Inflammatory macrophage (primary cell): ENCODE measurements at regions not wholly inside any gene's neighbourhood (a gene's known extent, or its start where the extent isn't known, plus 50 kb on each side); places are given as distances from the start of the nearest gene placed in this dataset.
A peak's percentile ranks its signal among the peaks of the same experiment; 100 is the strongest.

Experiments used
- DNase-seq, 2 donors: peaks; one replicate each; pipeline ENCODE4 v3.0.0-alpha.2; 2020 to 2022

DNA sequence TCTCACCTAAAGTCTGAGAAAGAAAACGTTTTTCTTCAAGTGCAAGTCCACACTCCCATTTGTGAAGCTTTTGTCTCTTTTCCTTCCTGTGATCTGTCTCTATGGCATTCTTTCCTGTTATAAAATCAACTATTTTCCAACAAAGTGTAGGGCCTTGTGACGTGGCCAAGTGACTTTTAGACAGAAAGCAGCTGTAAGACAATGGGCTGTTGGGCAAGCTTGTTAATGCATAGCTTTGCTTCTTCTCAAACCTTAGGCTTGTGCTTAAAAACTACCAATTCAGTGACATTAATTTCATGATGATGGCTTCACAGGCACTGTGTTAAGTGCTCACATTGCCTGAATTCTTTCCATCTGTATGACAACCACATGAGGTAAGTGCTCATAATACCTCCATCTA, 83.5 kb downstream of the VCY1B start:
- DNase-seq, result no peak

DNA sequence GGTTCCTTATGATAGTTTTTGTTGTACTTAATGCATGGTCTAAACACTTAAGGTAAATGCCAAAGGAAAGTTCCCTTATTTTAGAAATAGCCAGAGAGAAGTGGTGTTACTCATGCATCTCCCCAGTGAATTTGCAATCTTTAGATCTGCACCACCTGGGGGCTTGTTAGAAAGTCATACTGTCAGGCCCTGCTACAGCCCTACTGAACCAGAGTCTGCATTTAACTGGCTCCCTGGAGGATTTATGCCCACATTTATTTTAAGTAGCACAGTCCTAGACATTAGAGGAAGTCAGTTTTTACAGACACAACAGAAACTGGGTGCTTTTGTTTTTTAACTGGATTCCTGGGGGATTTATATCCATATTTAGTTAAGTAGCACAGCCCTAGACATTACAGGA, 89.6 kb downstream of the VCY1B start:
- DNase-seq, result no peak

DNA sequence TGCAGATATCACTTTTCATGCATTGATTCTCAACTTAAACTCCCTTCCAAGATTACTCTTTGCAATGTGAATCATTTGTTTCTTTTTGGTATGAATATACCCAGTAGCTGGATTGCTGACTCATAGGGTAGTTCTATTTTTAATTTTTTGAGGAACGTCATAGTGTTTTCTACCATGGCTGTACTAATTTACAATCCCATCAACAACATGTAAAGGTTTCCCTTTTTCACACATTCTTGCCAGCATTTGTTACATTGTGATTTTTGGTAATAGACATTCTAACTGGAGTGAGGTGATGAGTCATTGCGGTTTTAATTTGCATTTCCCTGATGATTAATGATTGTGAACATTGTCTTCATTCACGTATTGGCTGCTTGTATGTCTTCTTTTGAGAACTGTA, 126.7 kb downstream of the VCY1B start:
- DNase-seq, result no peak

DNA sequence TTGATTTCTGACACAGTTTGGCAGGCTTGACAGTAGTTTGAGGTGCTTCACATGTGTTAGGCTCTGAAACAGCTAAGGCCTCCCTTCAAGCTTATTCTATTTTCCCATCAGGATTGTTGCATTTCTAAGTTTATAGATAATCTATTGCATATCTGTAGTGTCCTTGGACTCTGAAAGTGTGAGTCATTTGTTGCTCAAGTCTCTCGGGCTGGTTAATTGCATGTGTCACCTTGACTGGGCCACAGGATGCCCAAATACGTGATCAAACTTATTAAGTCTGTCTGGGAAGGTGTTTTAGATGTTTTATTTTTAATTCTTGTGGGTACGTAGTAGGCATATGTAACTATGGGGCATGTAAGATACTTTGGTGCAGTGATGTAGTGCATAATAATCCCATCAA, 166.0 kb downstream of the VCY1B start:
- no peak for DNase-seq

DNA sequence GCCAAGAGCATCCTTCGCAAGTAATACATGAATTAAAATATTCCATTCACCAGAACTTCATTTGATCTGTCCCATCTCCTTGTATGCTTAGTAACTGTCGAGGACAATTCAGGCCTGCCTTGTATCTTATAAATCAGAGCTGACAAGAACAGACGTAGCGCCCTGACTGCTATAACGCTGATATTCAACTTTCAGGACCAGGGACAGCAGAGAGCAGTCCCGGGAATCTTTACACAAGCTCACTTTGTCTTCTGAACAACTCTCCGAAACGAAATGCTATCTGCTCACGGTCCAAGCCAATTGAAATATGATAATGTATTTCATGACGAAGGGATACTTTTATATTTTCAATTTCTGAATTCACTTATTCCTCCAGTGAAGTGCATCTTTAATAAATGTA, 175.7 kb downstream of the VCY1B start:
- DNase-seq, result no peak

DNA sequence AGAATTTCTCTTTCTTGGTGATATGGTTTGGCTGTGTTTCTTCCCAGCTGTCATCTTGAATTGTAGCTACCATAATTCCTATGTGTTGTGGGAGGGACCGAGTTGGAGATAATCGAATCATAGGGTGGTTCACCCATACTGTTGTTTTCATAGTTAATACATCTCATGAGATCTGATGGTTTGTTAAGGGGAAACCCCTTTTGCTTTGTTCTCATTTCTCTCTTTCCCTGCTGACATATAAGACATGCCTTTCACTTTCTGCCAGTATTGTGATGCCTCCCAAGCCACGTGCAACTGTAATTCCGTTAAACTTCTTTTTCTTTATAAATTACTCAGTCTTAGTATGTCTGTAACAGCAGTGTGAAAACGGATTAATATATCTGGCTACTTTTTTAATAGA, 179.0 kb downstream of the VCY1B start:
- DNase-seq, result no peak

DNA sequence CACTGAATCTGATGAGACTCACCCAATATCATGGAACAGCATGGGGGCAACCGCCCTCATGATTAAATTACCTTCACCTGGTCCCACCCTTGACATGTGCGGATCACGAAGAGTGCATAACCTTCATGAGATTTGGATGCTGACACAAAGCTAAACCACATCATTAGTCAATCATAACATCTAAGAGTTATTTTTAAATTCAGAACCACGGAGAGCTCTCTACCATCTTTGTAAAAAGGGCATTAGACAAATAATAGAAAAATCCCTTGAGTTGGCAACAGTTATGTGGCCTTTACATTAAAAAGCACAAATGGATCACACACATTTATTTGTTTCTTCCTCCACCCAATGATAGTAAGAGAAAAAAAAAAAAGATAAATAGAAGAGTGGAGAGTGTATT, 182.2 kb downstream of the VCY1B start:
- DNase-seq, result no peak

DNA sequence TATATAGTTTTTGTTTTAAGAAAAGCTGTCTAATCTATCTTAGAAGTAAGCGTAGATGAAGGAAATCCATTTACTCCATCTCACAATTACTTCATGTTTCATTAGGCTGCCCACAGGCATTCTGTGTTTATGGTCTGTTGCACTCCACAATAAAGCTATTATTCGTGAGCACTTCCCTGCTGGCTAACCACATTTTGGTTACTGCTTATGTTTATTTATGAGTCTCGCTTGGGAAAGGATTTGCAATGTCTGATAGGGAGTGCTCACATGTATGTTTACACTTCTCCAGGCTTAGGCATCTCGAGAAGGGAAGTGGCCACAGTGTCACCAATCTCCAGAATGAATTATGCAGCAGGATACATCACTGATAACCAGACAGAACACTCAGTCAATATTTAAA, 190.9 kb downstream of the VCY1B start:
- DNase-seq, result no peak

DNA sequence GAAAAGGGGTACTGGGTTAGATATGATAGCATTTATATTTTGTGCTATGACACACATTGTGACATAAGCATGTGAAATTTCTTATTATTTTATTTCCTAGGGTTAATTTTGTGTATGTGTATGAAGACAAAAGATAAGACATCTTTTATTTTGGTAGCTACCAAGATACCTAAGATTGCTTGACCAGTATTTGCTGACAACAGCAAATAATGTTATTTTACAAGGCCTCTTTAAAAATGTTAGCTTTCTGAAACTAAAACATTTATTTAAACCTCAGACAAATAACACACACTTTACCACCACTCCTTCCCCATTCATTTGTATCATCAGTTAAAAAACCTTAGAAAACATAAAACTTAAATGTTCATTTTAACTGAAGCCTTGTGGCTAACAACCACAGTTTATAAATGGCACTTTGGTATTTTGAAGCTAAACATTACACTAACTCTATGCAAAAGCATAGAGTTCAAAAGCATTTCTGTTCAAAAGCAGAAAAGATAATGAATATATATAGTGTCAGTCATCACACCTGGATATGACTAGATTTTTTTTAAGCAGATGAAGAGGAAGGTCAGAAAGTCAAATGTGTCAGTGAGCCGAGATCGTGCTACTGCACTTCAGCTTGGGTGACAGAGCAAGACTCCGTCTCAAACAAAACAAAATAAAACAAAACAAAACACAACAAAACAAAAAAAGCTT, 193.0 kb downstream of the VCY1B start:
- DNase-seq, result no peak

DNA sequence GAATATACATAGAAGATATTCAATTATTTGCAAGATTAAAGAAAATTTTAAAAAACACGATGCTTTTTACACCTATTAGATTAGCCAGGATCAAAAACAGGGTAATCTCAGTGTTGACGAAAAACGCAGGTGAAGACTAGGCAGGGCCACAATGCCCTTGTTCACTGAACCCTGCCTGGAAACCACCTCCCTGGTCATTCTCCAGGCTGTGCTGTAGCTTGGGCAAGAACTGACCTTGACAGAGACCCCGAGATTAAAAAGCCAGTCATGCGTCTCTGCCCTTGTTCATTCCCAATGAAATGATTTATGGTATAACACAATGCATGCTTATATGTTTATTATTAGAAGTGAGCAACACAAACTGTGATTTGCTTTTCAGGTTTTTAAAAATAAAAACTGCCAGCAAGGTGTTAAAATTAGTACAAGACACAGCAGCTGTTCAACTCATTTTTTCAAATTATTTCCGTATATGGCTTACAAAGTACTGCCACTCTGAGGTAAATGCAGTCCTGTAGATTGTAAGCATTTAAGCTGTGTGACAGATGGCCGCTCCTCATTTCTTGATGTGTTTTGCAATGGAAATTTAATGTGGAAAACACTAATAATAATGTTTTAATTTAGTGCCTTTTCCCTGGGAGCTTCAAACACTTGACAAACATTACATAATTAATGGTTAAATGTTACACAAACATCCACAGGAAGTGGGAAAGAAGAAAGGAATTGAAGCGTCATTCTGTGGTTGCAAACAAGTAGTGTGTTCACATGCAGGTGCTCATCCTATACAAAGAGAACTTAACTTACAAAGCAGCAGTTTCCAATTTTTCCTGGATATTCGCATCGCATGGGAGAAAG, 200.2 kb downstream of the VCY1B start:
- no peak for DNase-seq

DNA sequence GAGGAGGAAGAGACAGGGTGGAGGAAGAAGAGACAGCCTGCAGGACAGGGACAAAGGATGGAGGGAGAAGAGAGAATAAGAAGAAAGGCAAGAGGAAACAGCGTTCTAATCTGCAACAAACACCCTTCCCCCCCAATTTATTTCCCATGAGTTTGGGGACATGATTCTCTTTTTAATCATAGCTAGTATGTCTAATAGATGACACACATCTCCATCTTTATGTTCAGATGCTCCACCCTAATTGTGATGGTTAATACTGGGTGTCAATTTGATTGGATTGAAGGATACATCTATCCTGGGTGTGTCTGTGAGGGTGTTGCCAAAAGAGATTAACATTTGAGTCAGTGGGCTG, 200.8 kb downstream of the VCY1B start:
- no peak for DNase-seq

DNA sequence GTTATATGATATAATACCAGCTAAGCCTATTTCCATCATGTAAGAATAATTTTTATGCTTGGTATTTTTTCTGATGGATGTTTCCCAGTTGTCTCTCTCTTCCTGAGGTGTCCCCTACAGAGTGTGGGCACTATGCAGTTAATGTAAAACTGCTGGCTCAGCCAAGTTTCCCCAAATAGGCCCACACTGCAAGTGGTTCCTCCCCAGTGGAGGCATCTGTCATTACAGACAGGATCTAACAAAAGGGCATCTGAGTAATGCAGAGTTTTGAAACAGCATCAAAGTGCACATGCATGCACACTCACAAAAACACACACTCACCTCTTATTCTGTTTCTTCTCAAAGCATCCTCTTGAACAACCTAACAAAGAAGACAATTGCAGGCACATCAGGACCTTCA, 221.0 kb downstream of the VCY1B start:
- DNase-seq, result no peak

DNA sequence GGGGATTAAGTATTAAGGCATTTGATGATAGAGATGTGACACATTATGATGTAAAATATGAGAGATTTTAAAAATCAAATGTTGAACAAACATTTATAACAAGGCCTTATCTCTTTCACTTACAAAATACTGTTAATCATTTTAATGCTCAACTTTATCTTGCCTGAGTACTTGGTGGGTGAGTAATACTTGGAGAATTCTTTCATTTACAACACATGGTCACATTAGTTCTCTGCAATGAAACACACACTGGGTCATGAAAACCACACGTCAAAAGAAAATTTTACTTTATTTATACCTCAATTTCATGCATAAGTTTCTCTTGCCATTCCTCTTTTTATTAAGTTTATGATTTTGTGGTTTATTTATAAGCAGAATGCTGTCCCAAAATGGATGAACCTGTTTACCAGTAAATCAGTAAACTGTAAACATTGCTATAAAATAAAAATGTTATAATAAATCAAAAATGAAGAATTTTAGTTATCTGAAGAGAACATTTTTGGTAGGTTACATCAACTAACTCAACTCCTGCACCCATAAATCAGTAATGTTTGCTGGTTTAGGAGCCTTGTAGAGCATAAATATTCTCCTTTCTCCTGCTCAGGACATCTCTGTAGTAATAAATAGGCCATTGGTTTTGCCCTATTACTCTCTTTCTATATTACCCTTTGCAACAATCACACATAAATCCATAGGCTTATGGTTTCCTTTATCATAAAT, 233.5 kb upstream of the NLGN4Y start:
- no peak for DNase-seq

DNA sequence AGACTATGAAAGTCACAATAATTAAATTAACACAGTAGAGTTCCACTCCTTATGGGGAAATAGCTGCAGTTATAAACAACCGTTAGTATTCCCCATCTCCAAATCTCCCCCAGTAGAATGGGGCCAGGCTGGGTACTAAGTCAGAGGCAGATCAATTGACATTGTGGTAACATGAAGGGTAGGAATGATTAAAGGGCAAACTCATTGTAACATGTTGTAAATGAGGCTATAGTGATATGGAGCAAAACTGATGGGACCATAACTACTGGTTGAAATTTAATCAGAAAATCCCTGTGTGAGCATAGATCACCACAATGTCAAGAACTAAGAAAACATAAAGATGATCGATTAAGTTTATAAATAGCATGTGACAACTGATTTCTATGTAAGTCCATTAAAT, 231.9 kb upstream of the NLGN4Y start:
- DNase-seq, result no peak

DNA sequence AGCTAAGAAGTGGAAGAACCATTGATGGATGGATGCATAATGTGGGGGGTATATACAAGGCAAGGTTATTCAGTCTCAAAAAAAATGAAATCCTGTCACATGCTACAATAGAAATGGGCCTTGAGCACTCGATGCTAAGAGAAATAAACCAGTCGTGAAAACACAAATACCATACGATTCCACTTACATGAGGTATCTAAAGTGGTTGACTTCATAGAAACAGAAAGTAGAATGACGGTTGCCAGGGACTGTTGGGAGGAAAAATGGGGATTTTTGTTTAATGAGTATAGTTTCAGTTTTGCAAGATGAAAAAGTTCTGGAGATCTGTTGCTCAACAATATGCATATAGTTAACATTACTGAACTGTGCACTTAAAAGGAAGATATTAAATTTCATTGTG, 223.6 kb upstream of the NLGN4Y start:
- DNase-seq, result no peak

DNA sequence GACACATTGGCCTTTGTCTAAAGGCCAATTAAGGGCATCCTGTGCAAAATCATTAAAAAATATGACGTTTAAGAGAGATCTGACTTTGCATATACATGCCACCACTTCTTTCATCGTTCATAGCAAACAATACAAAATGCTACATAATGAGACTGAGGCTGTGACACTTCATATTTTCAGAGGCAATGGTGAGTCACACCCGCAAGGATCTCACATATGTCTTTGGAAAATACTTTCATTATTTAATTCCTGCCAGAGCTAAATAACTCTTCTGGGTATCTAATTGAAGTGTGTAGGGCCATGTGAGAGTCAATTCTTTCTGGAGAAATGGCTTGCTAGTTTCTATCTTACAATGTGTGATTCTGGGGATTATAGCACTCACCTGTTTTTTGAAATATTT, 222.8 kb upstream of the NLGN4Y start:
- no peak for DNase-seq

DNA sequence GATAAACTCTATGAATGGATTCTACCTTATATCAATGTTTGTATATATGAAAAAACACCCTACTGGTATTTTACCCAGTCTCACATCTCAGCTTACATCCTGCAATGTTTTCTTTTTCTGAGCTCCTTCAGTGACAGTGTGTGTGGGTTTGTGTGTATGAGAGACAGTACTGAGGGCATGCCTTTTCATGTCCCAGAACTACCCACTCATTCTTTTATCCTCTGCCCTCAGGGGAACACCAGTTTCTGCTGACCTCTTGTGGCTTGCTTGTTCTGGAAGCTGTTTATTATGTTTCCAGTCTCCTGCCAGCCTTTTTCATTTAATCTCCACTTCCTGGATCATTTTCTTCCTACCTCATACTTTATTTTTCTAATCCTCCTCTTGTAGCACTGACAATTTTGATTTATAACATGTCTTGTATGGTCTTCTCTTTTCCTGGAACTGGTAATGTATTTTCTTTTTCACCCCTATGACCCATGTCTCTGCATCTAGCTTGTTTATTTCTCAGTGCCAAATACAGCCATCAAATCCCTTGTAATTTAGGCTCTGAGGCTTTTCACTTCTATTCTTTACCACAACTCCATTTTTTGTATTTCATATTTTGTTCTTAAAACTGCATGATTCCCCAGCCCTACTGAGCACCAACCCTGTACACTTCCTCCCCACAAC, 195.5 kb upstream of the NLGN4Y start:
- no peak for DNase-seq

DNA sequence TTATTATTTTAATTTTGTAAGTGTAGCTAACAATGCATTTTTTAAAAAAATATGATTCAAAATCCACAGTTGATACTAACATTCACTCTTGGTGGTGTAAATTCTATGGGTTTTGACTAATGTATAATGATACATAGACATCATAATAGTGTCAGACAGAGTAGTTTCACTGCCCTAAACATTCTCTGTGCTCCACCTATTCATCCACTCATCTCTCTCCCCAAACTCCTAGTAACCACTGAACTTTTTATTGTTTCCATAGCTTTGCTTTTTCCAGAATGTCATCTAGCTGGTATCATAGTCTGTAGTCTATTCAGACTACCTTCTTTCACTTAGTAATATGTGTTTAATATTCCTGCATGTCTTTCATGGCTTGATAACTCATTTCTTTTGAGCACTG, 194.0 kb upstream of the NLGN4Y start:
- no peak for DNase-seq

DNA sequence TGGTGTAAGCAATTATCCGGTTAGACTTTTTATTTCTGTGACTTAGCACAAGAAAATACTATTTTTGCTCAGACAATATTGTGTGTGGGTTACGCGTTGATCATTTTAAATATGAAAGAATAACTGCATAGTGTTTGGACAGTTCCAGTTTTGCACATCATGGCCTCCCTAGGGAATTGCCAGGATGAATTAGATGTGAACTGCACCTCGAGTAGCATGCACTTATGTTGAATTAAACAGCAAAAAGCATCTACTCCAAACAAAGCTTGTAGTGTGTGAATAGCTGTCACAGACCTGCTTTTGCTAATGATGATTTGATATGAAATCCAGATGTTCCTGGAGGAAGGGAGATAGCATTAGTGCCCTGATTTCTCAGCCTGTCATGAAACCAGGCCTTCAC, 184.8 kb upstream of the NLGN4Y start:
- DNase-seq, result no peak

DNA sequence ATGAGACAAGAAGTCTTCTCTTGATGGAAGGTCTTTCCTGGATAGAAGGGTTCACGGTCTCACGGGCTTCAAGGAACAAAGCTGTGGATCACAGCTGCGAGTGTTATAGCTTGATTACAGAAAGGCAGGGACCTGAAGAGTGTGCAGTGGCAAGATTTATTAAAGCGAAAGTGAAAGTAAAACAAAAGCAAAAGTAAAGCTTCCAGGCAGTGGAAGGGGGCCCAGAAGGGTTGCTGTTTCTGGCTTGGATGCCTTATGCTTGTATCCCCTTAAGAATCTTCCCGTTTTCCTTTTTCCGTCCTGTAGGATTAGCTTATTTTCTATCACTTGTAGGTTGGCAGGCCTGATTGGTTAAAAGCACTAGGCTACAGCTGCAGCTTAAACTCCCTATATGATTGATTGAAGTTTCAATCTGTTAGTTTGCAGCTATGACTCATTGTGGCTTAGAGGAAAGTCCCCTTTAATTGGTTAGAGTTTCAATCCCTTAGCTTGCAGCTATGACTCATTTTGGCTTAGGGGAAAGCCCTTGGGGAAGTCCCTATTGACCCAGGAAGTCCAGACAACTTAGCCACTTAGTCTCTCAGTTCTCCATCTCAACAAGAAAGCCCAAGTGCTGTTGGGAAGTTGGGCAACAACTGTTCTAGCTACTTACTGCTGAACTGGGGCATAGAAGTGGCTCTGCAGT, 183.7 kb upstream of the NLGN4Y start:
- DNase-seq, result peak; percentile 54 to 65

DNA sequence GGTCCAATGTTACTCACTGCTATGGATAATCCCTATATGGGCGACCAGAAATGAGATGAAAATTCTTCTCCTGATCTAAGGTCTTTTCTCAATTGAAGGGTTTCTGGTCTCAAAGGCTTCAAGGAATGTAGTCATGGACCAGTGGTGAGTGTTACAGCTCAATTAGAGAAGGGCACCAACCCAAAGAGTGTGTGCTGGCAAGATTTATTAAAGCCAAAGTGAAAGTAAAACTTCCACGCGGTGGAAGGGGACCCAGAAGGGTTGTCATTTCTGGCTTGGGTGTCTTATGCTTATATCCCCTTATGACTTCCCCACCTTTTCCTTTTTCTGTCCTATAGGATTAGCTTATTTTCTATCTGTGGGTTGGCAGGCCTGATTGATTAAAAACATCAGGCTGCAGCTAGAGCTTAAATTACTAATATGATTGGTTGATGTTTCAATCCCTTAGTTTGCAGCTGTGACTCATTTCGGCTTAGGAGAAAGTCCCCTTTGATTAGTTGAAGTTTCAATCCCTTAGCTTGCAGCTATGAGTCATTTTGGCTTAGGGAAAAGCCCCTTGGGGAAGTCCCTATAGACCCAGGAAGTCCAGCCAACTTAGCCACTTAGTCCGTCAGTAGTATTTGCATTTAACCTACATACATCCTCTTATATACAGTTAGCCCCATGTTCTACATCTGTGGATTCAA, 179.5 kb upstream of the NLGN4Y start:
- peak in 1 of 2 donors; percentile 7 for DNase-seq

DNA sequence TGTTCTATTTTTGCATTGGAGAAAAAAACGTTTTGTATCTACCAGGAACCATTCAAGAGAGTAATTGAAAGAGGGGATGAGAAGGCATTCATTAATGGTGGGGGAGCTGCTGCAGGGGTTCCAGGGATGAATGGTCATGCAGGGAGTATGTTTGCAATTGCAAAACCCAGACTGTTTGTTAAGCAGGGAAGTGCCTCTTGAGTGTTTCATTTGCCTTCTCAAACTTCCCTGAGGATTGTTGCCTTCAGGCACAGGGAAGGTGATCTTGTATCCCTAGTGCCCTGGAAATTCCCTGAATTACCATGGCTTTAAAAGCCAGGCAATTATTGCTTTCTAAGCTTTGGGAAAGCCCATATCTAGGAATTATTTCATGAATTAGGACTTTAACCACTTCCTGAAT, 172.7 kb upstream of the NLGN4Y start:
- no peak for DNase-seq
